GM23248 (cell line): ENCODE measurements at regions not wholly inside any gene's neighbourhood (a gene's known extent, or its start where the extent isn't known, plus 50 kb on each side); places are given as distances from the start of the nearest gene placed in this dataset.

Experiments used
- DNase-seq: peaks from one replicate; pipeline ENCODE4 v3.0.0-alpha.2; 2015
- H2AFZ ChIP-seq: fragments of 200-600 bp; sonication (generic); 2 replicates; pipeline ENCODE4 v1.6.1; 2016; ENCODE audit warnings: antibody characterized with exemption
- H3F3A ChIP-seq: fragments of 200-600 bp; sonication (generic); 2 replicates; pipeline ENCODE4 v1.6.1; 2016; ENCODE audit warnings: mild to moderate bottlenecking, antibody characterized with exemption, mixed run types; ENCODE audit not compliant: insufficient read depth
- H3K27ac ChIP-seq: fragments of 200-600 bp; sonication (generic); 2 replicates; pipeline ENCODE4 v1.5.1; 2016; ENCODE audit warnings: mild to moderate bottlenecking
- H3K27me3 ChIP-seq: fragments of 200-600 bp; sonication (generic); replicated peaks from 2 replicates; pipeline ENCODE4 v1.6.1; 2016; ENCODE audit warnings: mild to moderate bottlenecking; ENCODE audit not compliant: insufficient read depth
- H3K36me3 ChIP-seq: fragments of 200-600 bp; sonication (generic); 2 replicates; pipeline ENCODE4 v1.6.1; 2016; ENCODE audit warnings: low read depth, mild to moderate bottlenecking
- H3K4me1 ChIP-seq: fragments of 200-600 bp; sonication (generic); 2 replicates; pipeline ENCODE4 v1.6.1; 2016; ENCODE audit warnings: mild to moderate bottlenecking; ENCODE audit not compliant: insufficient read depth
- H3K4me2 ChIP-seq: fragments of 200-600 bp; sonication (generic); one replicate; pipeline ENCODE4 v1.6.1; 2016; ENCODE audit warnings: mild to moderate bottlenecking; ENCODE audit not compliant: unreplicated experiment
- H3K4me3 ChIP-seq: fragments of 200-600 bp; sonication (generic); 2 replicates; pipeline ENCODE4 v1.5.1; 2016; ENCODE audit warnings: mild to moderate bottlenecking
- H3K79me2 ChIP-seq: fragments of 200-600 bp; sonication (generic); 2 replicates; pipeline ENCODE4 v1.6.1; 2016; ENCODE audit warnings: mild to moderate bottlenecking; ENCODE audit not compliant: insufficient read depth
- H3K9ac ChIP-seq: fragments of 200-600 bp; sonication (generic); 2 replicates; pipeline ENCODE4 v1.6.1; 2016; ENCODE audit warnings: mild to moderate bottlenecking
- H3K9me2 ChIP-seq: fragments of 200-600 bp; sonication (generic); 2 replicates; pipeline ENCODE4 v1.6.1; 2016; ENCODE audit warnings: mixed run types, mild to moderate bottlenecking, moderate library complexity; ENCODE audit not compliant: insufficient read depth
- H3K9me3 ChIP-seq: fragments of 200-600 bp; sonication (generic); one replicate; pipeline ENCODE4 v1.6.1; 2017; ENCODE audit warnings: low read depth
- H4K20me1 ChIP-seq: fragments of 200-600 bp; sonication (generic); 2 replicates; pipeline ENCODE4 v1.6.0; 2016; ENCODE audit not compliant: insufficient read depth
- EZH2 ChIP-seq: fragments of 200-600 bp; sonication (generic); IDR thresholded peaks from 2 replicates; pipeline ENCODE4 v1.6.1; 2018; ENCODE audit warnings: antibody characterized with exemption, mild to moderate bottlenecking; ENCODE audit not compliant: insufficient read depth, poor library complexity, severe bottlenecking
- EZH2phosphoT487 ChIP-seq: fragments of 200-600 bp; sonication (generic); IDR thresholded peaks from 2 replicates; pipeline ENCODE4 v1.6.1; 2018; ENCODE audit warnings: antibody characterized with exemption, moderate library complexity, mild to moderate bottlenecking, low read depth; ENCODE audit not compliant: insufficient read depth
- WGBS, 2 experiments: methylation state at CpG; one replicate each; pipeline ENCODE4 v1.1.6; 2015 to 2017; ENCODE audit warnings: low lambda C conversion rate in 2 of 2, low coverage in 1 of 2; ENCODE audit errors: missing lambda C conversion rate in 2 of 2; 5-methylcytosine and 5-hydroxymethylcytosine counted together
- in situ Hi-C: fragments of 300-500 bp; cut with MboI; formaldehyde crosslinking; loops from 2 replicates; pipeline ENCODE4 v1.15.0; 2020

DNA sequence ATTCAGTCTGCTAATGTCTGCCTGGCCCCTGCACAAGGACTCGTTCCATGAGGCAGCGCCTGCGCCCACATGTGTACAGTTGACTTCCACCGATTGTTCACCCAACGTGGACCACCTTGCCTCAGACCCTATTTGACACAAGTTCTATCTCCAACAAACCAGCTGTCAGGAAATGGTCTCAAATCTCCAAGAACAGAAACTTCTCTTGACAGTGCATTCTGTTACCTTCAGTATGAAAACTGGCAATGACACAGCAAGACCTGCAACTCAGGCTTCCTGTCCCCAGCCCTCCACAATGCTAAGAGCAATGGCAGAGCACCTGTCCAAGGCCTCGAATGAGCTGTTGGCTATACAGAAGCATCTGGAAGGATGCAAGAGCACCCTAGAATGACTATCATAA is 102.3 kb upstream of the CLDN14 start:
- Histone ChIP-seq H4K20me1 (no peaks in the 10 kb centered on the region), H3K27me3 (peaks cover 41% of the 10 kb centered on the region), H3K4me1 (peaks cover 2% of the 10 kb centered on the region; the same call in 1 of the 2 replicates), H3F3A (no peaks in the 10 kb centered on the region), H3K79me2 (no peaks in the 10 kb centered on the region), H3K9me2 (no peaks in the 10 kb centered on the region), H3K9me3 (no peaks in the 10 kb centered on the region), H2AFZ (no peak overlapping the region), H3K36me3 (no peaks in the 10 kb centered on the region), H3K27ac (no peak overlapping the region), H3K4me3 (no peak overlapping the region), H3K9ac (no peak overlapping the region), H3K4me2 (no peak overlapping the region)
- no peak for TF ChIP-seq EZH2
- no peak for TF ChIP-seq EZH2phosphoT487
- no peak for DNase-seq
- in situ Hi-C loops: no loop called here
- WGBS, 2 experiments: 66 to 74% methylated on average over 6 of the region's 6 CpGs

DNA sequence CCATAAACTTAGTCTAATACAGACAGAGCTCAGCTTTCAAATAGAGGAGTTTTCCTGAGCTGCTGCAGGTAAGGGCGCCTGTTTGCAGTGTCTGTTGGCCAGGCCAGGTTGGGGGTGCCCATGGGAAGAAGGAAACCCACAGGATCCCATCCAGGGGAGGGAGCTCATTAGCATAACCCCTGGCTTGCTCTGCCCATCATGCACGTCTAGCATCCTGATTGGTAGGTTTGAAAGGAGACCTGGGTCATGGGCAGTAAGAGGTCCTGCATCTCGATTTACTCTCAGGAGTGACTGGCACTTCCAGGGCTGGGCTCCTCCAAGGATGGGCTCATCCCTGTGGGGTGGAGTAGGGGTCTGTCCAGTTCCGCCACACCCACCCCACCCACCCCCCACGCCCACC is 103.7 kb upstream of the CLDN14 start:
- Histone ChIP-seq H3K4me3 (no peak overlapping the region), H3K9me2 (no peaks in the 10 kb centered on the region), H3K27ac (no peak overlapping the region), H2AFZ (no peak overlapping the region), H3K27me3 (peaks cover 41% of the 10 kb centered on the region), H3K79me2 (no peaks in the 10 kb centered on the region), H3K36me3 (no peaks in the 10 kb centered on the region), H4K20me1 (no peaks in the 10 kb centered on the region), H3K9ac (no peak overlapping the region), H3F3A (no peaks in the 10 kb centered on the region), H3K9me3 (no peaks in the 10 kb centered on the region), H3K4me1 (peaks cover 6% of the 10 kb centered on the region; the same call in 1 of the 2 replicates), H3K4me2 (no peak overlapping the region)
- TF ChIP-seq EZH2phosphoT487: no peak
- DNase-seq: no peak
- in situ Hi-C loops: no loop called here
- WGBS, 2 experiments: 31 to 43% methylated on average over 2 to 5 of the region's 5 CpGs

DNA sequence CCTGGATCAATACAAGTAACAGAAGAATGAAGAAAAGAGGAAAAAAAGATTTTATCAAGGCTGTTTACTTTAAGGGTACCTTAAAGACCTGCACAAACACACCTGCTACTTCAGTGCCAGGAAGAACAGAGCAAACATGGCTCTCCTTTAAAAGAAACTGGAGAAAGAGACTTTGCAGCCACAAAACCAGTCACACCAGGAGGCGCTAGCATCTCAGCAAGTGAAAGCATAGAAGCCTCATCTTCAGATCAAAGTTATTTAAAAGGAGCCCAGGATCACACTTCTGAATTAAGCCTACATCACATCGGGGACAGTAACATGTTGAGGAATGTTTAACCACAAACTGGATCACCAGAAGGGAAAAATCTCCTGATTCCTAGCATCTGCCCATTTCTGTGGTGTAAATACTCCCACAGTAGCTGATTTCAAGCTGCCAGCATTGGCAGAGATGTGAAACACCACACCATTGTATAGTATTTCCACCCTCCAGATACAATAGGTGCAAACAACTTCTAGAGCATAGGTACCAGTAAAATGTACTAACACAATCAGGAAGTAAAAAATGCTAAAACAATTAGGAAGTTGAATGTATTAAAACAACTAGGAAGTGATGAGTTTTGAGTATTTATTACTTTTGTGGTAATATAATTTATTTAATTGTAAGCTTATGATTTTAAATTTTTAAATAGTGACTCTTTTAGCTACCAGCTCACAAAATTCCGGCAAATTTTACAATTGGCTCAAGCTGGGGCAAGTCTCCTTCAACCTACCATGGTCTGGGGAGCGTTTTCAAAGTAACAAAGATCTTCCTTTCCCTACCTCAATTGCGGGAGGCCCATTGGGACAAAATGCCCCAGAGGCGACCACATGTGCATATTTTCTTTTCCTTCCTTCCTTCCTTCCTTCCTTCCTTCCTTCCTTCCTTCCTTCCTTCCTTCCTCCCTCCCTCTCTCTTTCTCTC is 105.3 kb upstream of the CLDN14 start:
- no peaks in the 10 kb centered on the region for H3K36me3 ChIP-seq
- H3K4me1 ChIP-seq: peaks cover 6% of the 10 kb centered on the region; the same call in 1 of the 2 replicates
- H2AFZ ChIP-seq: no peak overlapping the region
- H3K9me3 ChIP-seq: no peaks in the 10 kb centered on the region
- no peak overlapping the region for H3K9ac ChIP-seq
- TF ChIP-seq EZH2 (no peak), EZH2phosphoT487 (no peak)
- H3K9me2 ChIP-seq: no peaks in the 10 kb centered on the region
- no peaks in the 10 kb centered on the region for H3F3A ChIP-seq
- WGBS, 2 experiments: 63 to 65% methylated on average over 6 of the region's 6 CpGs
- H3K27ac ChIP-seq: no peak overlapping the region
- in situ Hi-C loops: no loop called here
- H3K79me2 ChIP-seq: no peaks in the 10 kb centered on the region
- H4K20me1 ChIP-seq: no peaks in the 10 kb centered on the region
- H3K27me3 ChIP-seq: peaks cover 35% of the 10 kb centered on the region
- no peak overlapping the region for H3K4me2 ChIP-seq
- DNase-seq: no peak
- H3K4me3 ChIP-seq: no peak overlapping the region

DNA sequence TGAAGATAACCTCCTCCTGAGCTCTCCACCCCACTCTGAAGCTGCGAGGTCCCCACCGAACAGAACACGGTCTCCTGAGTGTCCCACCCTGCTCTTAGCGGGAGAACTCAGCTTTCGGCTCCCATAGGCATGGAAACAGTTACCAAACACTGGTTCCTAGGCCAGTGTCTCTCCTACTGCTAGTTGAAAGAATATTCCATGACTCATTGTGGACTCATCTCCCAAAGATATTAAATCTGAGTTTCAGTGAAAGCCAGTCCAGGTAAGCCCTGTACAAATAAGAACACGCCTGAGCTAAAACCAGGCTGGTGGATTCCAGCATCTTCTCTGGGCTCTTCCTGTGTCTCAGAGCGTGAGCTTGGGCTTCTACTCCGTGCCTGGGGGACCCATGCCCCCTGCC is 107.5 kb upstream of the CLDN14 start:
- no peak overlapping the region for H2AFZ ChIP-seq
- H3K9me3 ChIP-seq: no peaks in the 10 kb centered on the region
- no peaks in the 10 kb centered on the region for H3K9me2 ChIP-seq
- H3K9ac ChIP-seq: no peak overlapping the region
- 45 to 47% methylated on average over 8 of the region's 8 CpGs for WGBS, 2 experiments
- peaks cover 21% of the 10 kb centered on the region for H3K27me3 ChIP-seq
- TF ChIP-seq EZH2 (no peak), EZH2phosphoT487 (no peak)
- H3F3A ChIP-seq: no peaks in the 10 kb centered on the region
- peak; percentile 64 for DNase-seq
- no peaks in the 10 kb centered on the region for H3K79me2 ChIP-seq
- no peak overlapping the region for H3K27ac ChIP-seq
- peak overlapping the region; percentile 62 for H3K4me2 ChIP-seq
- in situ Hi-C loops: no loop called here
- H3K4me3 ChIP-seq: no peak overlapping the region
- no peaks in the 10 kb centered on the region for H3K36me3 ChIP-seq
- H3K4me1 ChIP-seq: peaks cover 6% of the 10 kb centered on the region; the same call in 1 of the 2 replicates
- H4K20me1 ChIP-seq: no peaks in the 10 kb centered on the region
